ENCODE measurements at regions not wholly inside any gene's neighbourhood (a gene's known extent, or its start where the extent isn't known, plus 50 kb on each side); places are given as distances from the start of the nearest gene placed in this dataset.
A peak's percentile ranks its signal among the peaks of the same experiment; 100 is the strongest.

- Histone ChIP-seq H3K79me2 (ENCODE audit: insufficient read depth, low read length) (no peaks in the 10 kb centered on the region), H3K36me3 (ENCODE audit: low read length) (no peaks in the 10 kb centered on the region), H3K4me2 (ENCODE audit: low read depth, low read length, poor library complexity, severe bottlenecking) (no peak overlapping the region), H3K27ac (ENCODE audit: low read depth, low read length) (no peak overlapping the region), H3K27me3 (ENCODE audit: low read length) (peaks cover 7% of the 10 kb centered on the region; the same call in 1 of the 2 replicates), H3K9me2 (replicated peaks; ENCODE audit: insufficient read depth, low read length) (no peaks in the 10 kb centered on the region), H3K9ac (ENCODE audit: low read length) (no peak overlapping the region), H3K4me3 (ENCODE audit: insufficient read depth, low read length, poor library complexity, severe bottlenecking) (no peak overlapping the region), H4K20me1 (ENCODE audit: low read depth, low read length) (no peaks in the 10 kb centered on the region), H2AFZ (ENCODE audit: low read depth, low read length, severe bottlenecking) (no peak overlapping the region), H3F3A (ENCODE audit: insufficient read depth) (no peaks in the 10 kb centered on the region), H3K9me3 (ENCODE audit: insufficient read depth, low read length) (no peaks in the 10 kb centered on the region)
- no peak for TF ChIP-seq EZH2phosphoT487 (conservative IDR thresholded peaks at IDR 0.05; ENCODE audit: low read length)
- TF ChIP-seq CTCF (IDR thresholded peaks at IDR 0.05; ENCODE audit: insufficient read depth, low read length, poor library complexity, severe bottlenecking), result no peak
Observed at GRCh38 chr6:2507016-2507415, 243.7 kb downstream of the MYLK4 start.

- no peaks in the 10 kb centered on the region for H3K79me2 ChIP-seq (ENCODE audit: insufficient read depth, low read length)
- H3K9me3 ChIP-seq (ENCODE audit: insufficient read depth, low read length), result no peaks in the 10 kb centered on the region
- no peaks in the 10 kb centered on the region for H3F3A ChIP-seq (ENCODE audit: insufficient read depth)
- no peak overlapping the region for H3K4me2 ChIP-seq (ENCODE audit: low read depth, low read length, poor library complexity, severe bottlenecking)
- peaks cover 7% of the 10 kb centered on the region; the same call in 1 of the 2 replicates for H3K27me3 ChIP-seq (ENCODE audit: low read length)
- no peaks in the 10 kb centered on the region for H3K36me3 ChIP-seq (ENCODE audit: low read length)
- H2AFZ ChIP-seq (ENCODE audit: low read depth, low read length, severe bottlenecking), result no peak overlapping the region
- no peak for TF ChIP-seq EZH2phosphoT487 (conservative IDR thresholded peaks at IDR 0.05; ENCODE audit: low read length)
- peak; percentile 51 for TF ChIP-seq CTCF (IDR thresholded peaks at IDR 0.05; ENCODE audit: insufficient read depth, low read length, poor library complexity, severe bottlenecking)
- H3K4me3 ChIP-seq (ENCODE audit: insufficient read depth, low read length, poor library complexity, severe bottlenecking), result no peak overlapping the region
- no peaks in the 10 kb centered on the region for H3K9me2 ChIP-seq (replicated peaks; ENCODE audit: insufficient read depth, low read length)
- H3K27ac ChIP-seq (ENCODE audit: low read depth, low read length), result no peak overlapping the region
- H4K20me1 ChIP-seq (ENCODE audit: low read depth, low read length), result no peaks in the 10 kb centered on the region
- H3K9ac ChIP-seq (ENCODE audit: low read length), result no peak overlapping the region
Observed at GRCh38 chr6:2505624-2506023, 245.1 kb downstream of the MYLK4 start.

GRCh38 chr6:2504495-2505064 is 246.1 kb downstream of the MYLK4 start:
- Histone ChIP-seq H3K79me2 (ENCODE audit: insufficient read depth, low read length) (no peaks in the 10 kb centered on the region), H3K4me2 (ENCODE audit: low read depth, low read length, poor library complexity, severe bottlenecking) (no peak overlapping the region), H3K36me3 (ENCODE audit: low read length) (no peaks in the 10 kb centered on the region), H3K9me3 (ENCODE audit: insufficient read depth, low read length) (no peaks in the 10 kb centered on the region), H3K27ac (ENCODE audit: low read depth, low read length) (no peak overlapping the region), H3K9me2 (replicated peaks; ENCODE audit: insufficient read depth, low read length) (no peaks in the 10 kb centered on the region), H2AFZ (ENCODE audit: low read depth, low read length, severe bottlenecking) (no peak overlapping the region), H3K4me3 (ENCODE audit: insufficient read depth, low read length, poor library complexity, severe bottlenecking) (no peak overlapping the region), H4K20me1 (ENCODE audit: low read depth, low read length) (no peaks in the 10 kb centered on the region), H3K27me3 (ENCODE audit: low read length) (peaks cover 7% of the 10 kb centered on the region; the same call in 1 of the 2 replicates), H3K9ac (ENCODE audit: low read length) (no peak overlapping the region), H3F3A (ENCODE audit: insufficient read depth) (no peaks in the 10 kb centered on the region)
- TF ChIP-seq EZH2phosphoT487 (conservative IDR thresholded peaks at IDR 0.05; ENCODE audit: low read length) (no peak), CTCF (IDR thresholded peaks at IDR 0.05; ENCODE audit: insufficient read depth, low read length, poor library complexity, severe bottlenecking) (no peak)

Data from SU-DHL-6 (cell line).